ENCODE measurements at regions not wholly inside any gene's neighbourhood (a gene's known extent, or its start where the extent isn't known, plus 50 kb on each side); places are given as distances from the start of the nearest gene placed in this dataset.

- TF ChIP-seq EP300 (IDR thresholded peaks at IDR 0.05; ENCODE audit: low read length): no peak
- TF ChIP-seq RFX1 (IDR thresholded peaks at IDR 0.05): no peak
- no peak for TF ChIP-seq MAFF (IDR thresholded peaks at IDR 0.05; ENCODE audit: low read length)
- TF ChIP-seq MLLT1 (IDR thresholded peaks at IDR 0.05): no peak
- TF ChIP-seq TFAM (CRISPR knock-in tag; conservative IDR thresholded peaks at IDR 0.05): no peak
- TF ChIP-seq MEIS2 (IDR thresholded peaks at IDR 0.05; ENCODE audit: partially characterized antibody): no peak
- TF ChIP-seq CHD2 (IDR thresholded peaks at IDR 0.05; ENCODE audit: low read depth, low read length): no peak
- TF ChIP-seq GABPA (tag; conservative IDR thresholded peaks at IDR 0.05; ENCODE audit: low read depth): no peak
These were observed 345.4 kb downstream of the CD109 start for GRCh38 chr6:74041420-74041819.

All from K562 (cell line).